ENCODE measurements at regions not wholly inside any gene's neighbourhood (a gene's known extent, or its start where the extent isn't known, plus 50 kb on each side); places are given as distances from the start of the nearest gene placed in this dataset.

- no peak for DNase-seq (ENCODE audit: insufficient read length, low spot score)
- TF ChIP-seq CTCF (IDR thresholded peaks at IDR 0.05; ENCODE audit: insufficient read depth, missing control alignments) = no peak
- no peak for FAIRE-seq
Measured at GRCh38 chr13:99812625-99813024, 158.9 kb downstream of the ZIC5 start.

- TF ChIP-seq CTCF (IDR thresholded peaks at IDR 0.05; ENCODE audit: insufficient read depth, missing control alignments) = no peak
- DNase-seq (ENCODE audit: insufficient read length, low spot score) = no peak
- no peak for FAIRE-seq
Measured at GRCh38 chr13:99811067-99811700, 160.4 kb downstream of the ZIC5 start.

GRCh38 chr13:99809926-99810325, 161.6 kb downstream of the ZIC5 start:
- DNase-seq (ENCODE audit: insufficient read length, low spot score) (no peak), FAIRE-seq (no peak)
- no peak for TF ChIP-seq CTCF (IDR thresholded peaks at IDR 0.05; ENCODE audit: insufficient read depth, missing control alignments)

- TF ChIP-seq CTCF (IDR thresholded peaks at IDR 0.05; ENCODE audit: insufficient read depth, missing control alignments) = no peak
- FAIRE-seq = no peak
Measured at GRCh38 chr13:99809496-99809895, 162.1 kb downstream of the ZIC5 start.

GRCh38 chr13:99808786-99809185, 162.8 kb downstream of the ZIC5 start:
- no peak for TF ChIP-seq CTCF (IDR thresholded peaks at IDR 0.05; ENCODE audit: insufficient read depth, missing control alignments)
- DNase-seq (ENCODE audit: insufficient read length, low spot score) (no peak), FAIRE-seq (no peak)

More at GRCh38 chr13:99809496-99809895, 162.1 kb downstream of the ZIC5 start:
- no peak for DNase-seq (ENCODE audit: insufficient read length, low spot score)

- no peak for TF ChIP-seq CTCF (IDR thresholded peaks at IDR 0.05; ENCODE audit: insufficient read depth, missing control alignments)
- DNase-seq (ENCODE audit: insufficient read length, low spot score) (no peak), FAIRE-seq (peak; percentile 11)
Measured at GRCh38 chr13:99806671-99807070, 164.9 kb downstream of the ZIC5 start.

- no peak for TF ChIP-seq CTCF (IDR thresholded peaks at IDR 0.05; ENCODE audit: insufficient read depth, missing control alignments)
- no peak for FAIRE-seq
- DNase-seq (ENCODE audit: insufficient read length, low spot score) = no peak
Measured at GRCh38 chr13:99805361-99805760, 166.2 kb downstream of the ZIC5 start.
